ENCODE measurements at regions not wholly inside any gene's neighbourhood (a gene's known extent, or its start where the extent isn't known, plus 50 kb on each side); places are given as distances from the start of the nearest gene placed in this dataset.

DNA sequence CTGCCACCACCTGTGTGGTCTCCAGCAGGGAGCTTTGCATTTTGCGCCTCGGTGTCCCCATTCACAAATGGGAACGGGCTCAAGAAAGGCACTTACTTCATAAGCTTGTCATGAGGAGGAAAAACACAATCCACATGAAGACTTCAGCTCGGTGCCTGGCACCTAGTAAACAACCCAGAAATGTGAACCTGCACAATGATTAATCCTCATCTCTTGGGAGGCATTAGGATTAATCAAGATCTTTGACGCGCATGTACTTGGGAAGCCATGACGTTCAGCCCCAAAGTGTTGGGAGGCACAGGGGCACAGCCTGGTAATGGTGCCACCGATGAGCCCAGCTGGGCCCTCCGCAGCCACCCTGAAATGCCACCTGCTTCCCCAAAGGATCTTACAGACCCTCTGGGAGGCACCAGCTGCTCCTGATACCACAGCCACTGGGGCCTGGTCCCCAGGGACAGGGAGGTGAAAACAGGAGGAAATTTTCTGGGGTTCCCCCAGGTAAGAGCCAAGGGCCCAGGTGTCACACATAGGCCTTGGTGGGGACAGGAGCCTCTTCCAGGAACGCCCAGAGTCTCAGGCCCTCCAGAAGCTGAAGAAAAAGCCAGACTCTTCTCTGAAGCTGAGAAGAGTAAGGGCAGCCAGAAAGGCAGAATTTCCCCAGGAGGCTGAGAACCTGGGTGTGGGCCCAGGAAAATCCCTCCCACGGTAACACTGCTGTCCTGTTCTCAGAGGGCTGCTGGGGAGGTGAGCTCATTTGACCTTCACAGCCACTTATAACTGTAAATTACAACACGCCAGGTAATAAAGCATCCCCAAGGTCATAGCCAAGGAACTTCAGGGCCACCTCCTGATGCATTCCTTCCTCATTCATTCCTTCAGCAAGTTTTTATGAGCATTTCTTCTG is 507.5 kb downstream of the SHQ1 start:
- DNase-seq (ENCODE audit: low read depth, low spot score): no peak

GRCh38 chr3:72340056-72340455 is 508.2 kb downstream of the SHQ1 start:
- no peak for DNase-seq (ENCODE audit: low read depth, low spot score)

More for the DNA sequence above, 507.5 kb downstream of the SHQ1 start:
- H3K27ac ChIP-seq: no peak overlapping the region

GRCh38 chr3:72339670-72340030 is 508.6 kb downstream of the SHQ1 start:
- no peak for DNase-seq (ENCODE audit: low read depth, low spot score)
- peak overlapping the region; percentile 94 for H3K27ac ChIP-seq

More at GRCh38 chr3:72340056-72340455, 508.2 kb downstream of the SHQ1 start:
- H3K27ac ChIP-seq: peak overlapping the region; percentile 94

DNA sequence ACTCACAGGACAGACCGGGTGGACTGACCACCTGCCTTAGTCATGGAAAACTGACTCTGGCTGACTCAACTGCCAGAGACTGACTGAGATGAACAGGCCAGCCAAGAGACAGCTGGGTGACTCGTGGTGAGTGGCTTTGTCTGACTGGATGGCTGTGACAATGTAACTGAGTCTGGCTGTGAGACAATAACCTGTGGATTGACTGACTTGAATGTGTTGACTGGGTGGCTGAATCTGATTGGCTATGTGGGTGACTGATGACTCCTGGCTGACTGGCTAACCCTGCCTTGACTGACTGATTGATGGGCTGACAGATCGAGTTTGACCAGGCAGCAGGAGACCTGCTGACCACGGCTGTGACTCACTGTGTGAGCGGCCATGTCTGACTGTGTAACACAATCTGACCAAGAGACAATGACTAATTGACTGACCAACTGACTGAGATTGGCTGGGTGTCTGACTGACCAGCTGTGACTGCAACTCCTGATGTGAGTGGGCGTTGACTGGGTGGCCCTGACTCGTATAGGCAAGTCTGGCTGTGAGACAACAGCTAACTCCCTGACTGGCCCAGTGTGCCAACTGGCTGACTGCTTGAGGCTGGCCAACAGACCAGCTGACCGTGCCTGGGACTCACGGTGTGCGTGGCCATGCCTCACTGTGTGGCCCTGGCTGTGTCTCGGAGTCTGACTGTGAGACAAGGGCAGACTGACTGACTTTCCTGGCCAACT is 509.1 kb downstream of the SHQ1 start:
- peak; percentile 98 for DNase-seq (ENCODE audit: low read depth, low spot score)
- peak overlapping the region; percentile 94 for H3K27ac ChIP-seq

GRCh38 chr3:72338082-72338941 is 509.9 kb downstream of the SHQ1 start:
- peak overlapping the region; percentile 94 for H3K27ac ChIP-seq
- DNase-seq (ENCODE audit: low read depth, low spot score): peak; percentile 82

- H3K27ac ChIP-seq: peak overlapping the region; percentile 94
- no peak for DNase-seq (ENCODE audit: low read depth, low spot score)
Measured at GRCh38 chr3:72337480-72337855, 510.8 kb downstream of the SHQ1 start.

DNA sequence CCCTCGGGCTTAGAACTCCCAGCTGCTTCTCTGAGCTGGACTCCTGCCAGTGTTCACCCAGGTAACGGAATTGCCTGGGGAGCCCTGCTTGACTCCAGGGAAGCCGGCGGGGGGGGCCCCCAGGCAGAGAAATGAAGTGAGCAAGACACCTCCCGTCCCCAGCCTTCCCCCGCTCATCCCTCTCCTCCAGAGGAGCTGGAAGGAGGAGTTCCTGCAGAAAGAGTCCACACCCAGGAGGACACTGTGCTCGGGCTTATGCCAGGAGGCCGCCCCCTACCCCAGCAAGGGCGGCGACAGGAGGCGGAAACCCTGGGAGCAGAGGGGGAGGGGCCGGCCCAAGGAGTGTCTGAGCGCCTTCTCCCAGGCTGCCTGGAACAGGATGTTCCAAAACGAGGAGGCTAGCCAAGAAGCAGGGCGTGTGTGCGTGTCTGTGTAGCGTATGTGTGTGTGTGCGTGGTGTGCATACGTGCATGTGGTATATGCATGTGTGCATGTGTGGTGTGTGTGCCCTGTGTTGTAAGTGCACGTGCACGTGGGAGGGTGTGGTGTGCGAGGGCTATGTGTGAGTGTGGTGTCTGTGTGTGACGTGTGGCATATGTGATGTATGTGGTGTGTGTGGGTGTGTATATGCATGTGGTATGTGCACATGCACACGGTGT is 511.3 kb downstream of the SHQ1 start:
- DNase-seq (ENCODE audit: low read depth, low spot score): no peak
- no peak overlapping the region for H3K27ac ChIP-seq

GRCh38 chr3:72336114-72336651 is 512.1 kb downstream of the SHQ1 start:
- DNase-seq (ENCODE audit: low read depth, low spot score): no peak
- no peak overlapping the region for H3K27ac ChIP-seq

GRCh38 chr3:72335458-72336095 is 512.7 kb downstream of the SHQ1 start:
- no peak for DNase-seq (ENCODE audit: low read depth, low spot score)
- no peak overlapping the region for H3K27ac ChIP-seq

DNA sequence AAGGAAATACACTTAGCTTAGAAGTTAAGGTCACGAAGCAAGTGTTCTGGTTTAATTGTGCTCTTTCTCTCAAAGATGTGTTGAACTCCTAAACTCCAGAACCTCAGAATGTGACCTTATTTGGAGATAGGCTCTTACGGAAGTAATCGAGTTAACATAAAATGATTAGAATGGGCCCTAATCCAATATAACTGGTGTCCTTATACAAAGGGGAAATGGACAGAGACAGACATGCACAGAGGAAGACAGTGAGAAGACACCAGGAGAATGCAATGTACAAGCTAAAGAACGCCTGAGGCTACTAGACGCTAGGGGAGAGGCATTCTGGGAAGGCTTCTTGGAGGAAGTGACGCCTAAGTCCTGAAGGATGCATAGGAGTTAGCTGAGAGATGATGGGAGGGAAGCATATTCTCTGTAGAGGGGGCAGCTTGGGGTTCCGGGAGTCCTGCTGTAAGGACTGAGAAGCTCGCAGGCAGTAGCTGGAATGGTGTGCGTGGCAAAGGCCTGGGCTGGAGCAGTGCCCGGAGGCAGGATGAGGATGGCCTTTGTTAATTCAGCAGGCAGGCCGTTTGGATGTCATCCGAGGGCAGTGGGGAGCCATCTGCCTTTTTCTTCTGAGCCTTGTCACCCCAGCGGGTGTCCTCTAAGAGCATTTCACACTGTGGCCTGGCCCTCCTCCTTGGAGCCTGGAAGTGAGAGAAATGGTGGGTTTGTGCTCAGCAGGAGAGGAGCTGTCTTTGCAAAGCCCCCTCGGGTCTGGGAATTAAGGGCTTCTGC is 513.4 kb downstream of the SHQ1 start:
- H3K27ac ChIP-seq: no peak overlapping the region
- DNase-seq (ENCODE audit: low read depth, low spot score): no peak

DNA sequence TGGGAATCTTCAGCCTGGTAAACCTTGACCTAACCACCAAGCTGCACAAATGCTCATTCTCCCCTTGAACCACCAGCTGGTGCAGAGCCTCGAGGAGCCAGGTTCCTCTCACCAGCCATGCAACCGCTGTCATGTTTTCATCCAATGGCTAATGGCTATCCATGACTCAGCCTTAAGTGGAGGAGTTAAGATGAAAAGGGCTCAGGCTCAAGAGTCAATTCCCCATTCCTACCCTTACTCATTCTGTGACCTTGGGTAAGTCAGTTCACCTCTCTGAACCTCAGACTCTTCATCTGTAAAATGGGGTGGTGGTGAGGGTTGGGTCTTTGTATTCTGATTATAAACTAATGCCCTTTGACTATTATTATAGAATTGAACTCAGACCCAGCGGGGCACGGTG is 515.6 kb downstream of the SHQ1 start:
- no peak overlapping the region for H3K27ac ChIP-seq
- DNase-seq (ENCODE audit: low read depth, low spot score): no peak

- no peak for DNase-seq (ENCODE audit: low read depth, low spot score)
- H3K27ac ChIP-seq: no peak overlapping the region
Measured at GRCh38 chr3:72332036-72332435, 516.2 kb downstream of the SHQ1 start.

DNA sequence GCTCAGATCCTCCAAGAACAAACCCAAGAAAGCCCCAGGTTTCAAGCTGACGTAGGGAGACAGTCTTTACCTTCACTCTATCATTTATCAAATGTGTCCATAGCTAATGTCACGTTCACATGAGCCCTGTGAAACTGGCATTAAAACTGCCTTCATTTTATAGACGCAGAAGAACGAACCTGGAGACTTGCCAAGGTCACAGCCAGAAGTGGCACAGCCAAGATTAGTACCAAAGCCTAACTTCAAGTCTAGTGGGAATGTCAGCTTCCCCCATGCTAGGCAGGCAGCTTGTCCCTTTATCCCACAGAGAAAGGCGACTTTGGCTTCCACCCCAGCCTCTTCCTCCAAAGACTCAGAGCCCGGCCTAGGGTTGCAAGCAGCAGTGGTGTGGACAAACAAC is 517.2 kb downstream of the SHQ1 start:
- H3K27ac ChIP-seq: no peak overlapping the region
- DNase-seq (ENCODE audit: low read depth, low spot score): no peak

DNA sequence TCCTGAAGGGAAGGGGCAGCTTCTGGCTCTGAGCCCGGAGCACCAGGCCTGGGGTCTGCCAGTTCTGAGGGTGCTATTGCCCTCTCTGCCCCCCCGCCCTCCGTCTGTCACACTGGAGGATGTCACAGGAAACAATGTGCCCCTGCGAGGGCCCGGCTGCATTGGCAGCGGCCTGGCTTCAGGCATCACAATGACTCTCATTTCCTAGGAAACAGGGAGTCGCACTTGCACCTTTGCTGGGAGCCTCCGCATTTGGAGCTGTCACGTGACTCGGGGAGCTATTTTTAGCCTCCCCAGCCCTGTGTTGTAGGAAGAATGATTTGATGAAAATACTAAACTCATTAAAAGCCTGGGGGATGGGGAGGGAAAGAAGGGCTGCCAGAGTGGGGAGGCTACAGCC is 518.9 kb downstream of the SHQ1 start:
- DNase-seq (ENCODE audit: low read depth, low spot score): no peak
- H3K27ac ChIP-seq: no peak overlapping the region

- H3K27ac ChIP-seq: no peak overlapping the region
- no peak for DNase-seq (ENCODE audit: low read depth, low spot score)
Measured at GRCh38 chr3:72328755-72329277, 519.4 kb downstream of the SHQ1 start.

DNA sequence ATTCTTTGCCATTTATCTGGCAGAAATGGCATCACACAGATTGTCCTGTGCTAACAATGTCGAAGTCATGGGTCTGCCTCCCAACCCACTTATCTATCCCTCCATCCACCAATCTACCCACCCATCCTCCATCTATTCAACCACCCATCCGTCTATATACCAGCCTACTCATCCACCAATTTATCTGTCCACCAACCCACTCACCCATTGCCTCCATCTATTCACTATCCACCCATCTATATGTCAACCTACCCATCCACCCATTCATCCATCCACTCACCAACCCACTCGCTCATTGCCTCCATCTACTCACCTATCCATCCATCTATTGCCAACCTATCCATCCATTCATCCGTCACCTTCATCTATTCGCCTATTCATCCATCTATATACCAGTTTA is 521.2 kb downstream of the SHQ1 start:
- DNase-seq (ENCODE audit: low read depth, low spot score): no peak
- no peak overlapping the region for H3K27ac ChIP-seq

DNA sequence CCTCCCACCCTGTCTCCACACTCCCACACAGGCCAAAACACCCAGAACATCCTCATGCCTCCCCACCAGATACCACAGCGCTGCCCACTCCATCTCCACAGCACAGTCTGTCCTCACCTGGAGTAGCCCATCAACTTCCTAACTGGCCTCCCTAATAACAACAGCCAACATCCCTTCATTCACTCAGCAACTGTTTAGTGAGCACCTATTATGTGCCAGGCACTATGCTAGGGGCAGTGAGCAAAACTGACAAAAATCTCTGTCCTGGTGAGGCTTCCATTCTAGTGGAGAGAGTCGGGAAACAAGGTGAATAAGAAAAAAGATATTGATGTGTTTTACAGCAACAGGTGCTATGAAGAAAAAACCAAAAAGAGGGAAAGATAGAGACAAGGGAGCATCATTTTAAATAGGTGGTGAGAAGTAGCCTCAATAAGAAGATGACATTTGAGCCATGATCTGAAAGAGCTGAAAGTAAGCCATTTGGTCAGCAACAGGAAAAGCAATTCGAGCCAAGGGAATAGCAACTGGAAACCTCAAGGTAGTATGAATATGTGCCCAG is 523.9 kb downstream of the SHQ1 start:
- no peak overlapping the region for H3K27ac ChIP-seq
- no peak for DNase-seq (ENCODE audit: low read depth, low spot score)

- no peak overlapping the region for H3K27ac ChIP-seq
- no peak for DNase-seq (ENCODE audit: low read depth, low spot score)
Measured at GRCh38 chr3:72323773-72324172, 524.5 kb downstream of the SHQ1 start.
